HEK293 (cell line): ENCODE measurements at regions not wholly inside any gene's neighbourhood (a gene's known extent, or its start where the extent isn't known, plus 50 kb on each side); places are given as distances from the start of the nearest gene placed in this dataset.
A peak's percentile ranks its signal among the peaks of the same experiment; 100 is the strongest.

Source experiments
- CTCF ChIA-PET: fragments of 350-600 bp; formaldehyde crosslinking; extraction: SDS; loops from one replicate; lab custom pipeline; 2021; ENCODE audit warnings: antibody characterized with exemption; lab: Yijun Ruan, JAX
- POLR2A ChIA-PET: fragments of 300-600 bp; formaldehyde crosslinking; extraction: SDS; loops from one replicate; lab custom pipeline; 2020; ENCODE audit warnings: antibody characterized with exemption, inconsistent platforms; lab: Yijun Ruan, JAX
- H3K27ac ChIP-seq: fragments of 200-500 bp; sonication (Bioruptor generic); 2 replicates; pipeline ENCODE4 v1.5.1; 2014; ENCODE audit warnings: low read depth, low read length, control low read depth, inconsistent platforms; ENCODE audit errors: extremely low read depth
- H3K36me3 ChIP-seq, 2 experiments: fragments of 200-500 bp in 1 of 2; sonication (Bioruptor generic) in 1 of 2; 1 replicate in 1 of 2; 2 replicates in 1 of 2; pipeline ENCODE4 v1.5.1; 2014 to 2017; ENCODE audit warnings: inconsistent platforms in 2 of 2, low read length in 2 of 2; ENCODE audit not compliant: control insufficient read depth in 2 of 2, insufficient read depth in 1 of 2
- H3K4me1 ChIP-seq: fragments of 200-500 bp; sonication (Bioruptor generic); 2 replicates; pipeline ENCODE4 v1.5.1; 2014; ENCODE audit warnings: mild to moderate bottlenecking, low read length, inconsistent platforms; ENCODE audit not compliant: control insufficient read depth, insufficient read depth
- H3K4me3 ChIP-seq: 2 replicates; pipeline ENCODE4 v1.5.1; 2011; ENCODE audit warnings: low read depth, mild to moderate bottlenecking, control low read depth, low read length, moderate library complexity
- H3K9me3 ChIP-seq: fragments of 200-500 bp; sonication (Bioruptor generic); 2 replicates; pipeline ENCODE4 v1.5.1; 2014; ENCODE audit warnings: low read depth, low read length, inconsistent platforms; ENCODE audit not compliant: control insufficient read depth, insufficient read depth
- EGR2 ChIP-seq: fragments of 450-650 bp; formaldehyde crosslinking; IDR thresholded peaks from 2 replicates; pipeline ENCODE4 v1.5.1; 2016; ENCODE audit warnings: low read depth, missing biosample characterization, missing genetic modification characterization
- IKZF3 ChIP-seq: fragments of 450-650 bp; IDR thresholded peaks from 2 replicates; pipeline ENCODE4 v1.5.0; 2018; ENCODE audit warnings: missing biosample characterization, mild to moderate bottlenecking, missing genetic modification characterization, moderate library complexity
- KLF8 ChIP-seq: fragments of 450-650 bp; formaldehyde crosslinking; IDR thresholded peaks from 2 replicates; pipeline ENCODE4 v1.5.1; 2016; ENCODE audit warnings: missing biosample characterization, missing genetic modification characterization
- SCRT1 ChIP-seq: fragments of 450-650 bp; formaldehyde crosslinking; IDR thresholded peaks from 2 replicates; pipeline ENCODE4 v1.5.1; 2016; ENCODE audit warnings: missing biosample characterization, missing genetic modification characterization, borderline replicate concordance
- WT1 ChIP-seq: fragments of 450-650 bp; formaldehyde crosslinking; IDR thresholded peaks from 2 replicates; pipeline ENCODE4 v1.5.1; 2016; ENCODE audit warnings: missing biosample characterization, missing genetic modification characterization
- ZBTB1 ChIP-seq: fragments of 450-650 bp; formaldehyde crosslinking; IDR thresholded peaks from 2 replicates; pipeline ENCODE4 v1.5.1; 2016; ENCODE audit warnings: missing biosample characterization, missing genetic modification characterization
- ZFHX2 ChIP-seq: fragments of 450-650 bp; formaldehyde crosslinking; conservative IDR thresholded peaks from 2 replicates; pipeline ENCODE4 v1.5.1; 2016; ENCODE audit warnings: missing biosample characterization, missing genetic modification characterization
- ZNF292 ChIP-seq: fragments of 450-650 bp; formaldehyde crosslinking; IDR thresholded peaks from 2 replicates; pipeline ENCODE4 v1.5.1; 2016; ENCODE audit warnings: low read depth, missing biosample characterization, missing genetic modification characterization, borderline replicate concordance
- ZNF302 ChIP-seq: fragments of 450-650 bp; formaldehyde crosslinking; IDR thresholded peaks from 2 replicates; pipeline ENCODE4 v1.5.1; 2016; ENCODE audit warnings: missing biosample characterization, missing genetic modification characterization, low read depth
- ZNF521 ChIP-seq: fragments of 450-650 bp; formaldehyde crosslinking; IDR thresholded peaks from 2 replicates; pipeline ENCODE4 v1.5.1; 2017; ENCODE audit warnings: missing biosample characterization, mild to moderate bottlenecking, missing genetic modification characterization
- ZNF585B ChIP-seq: fragments of 450-650 bp; formaldehyde crosslinking; IDR thresholded peaks from 2 replicates; pipeline ENCODE4 v1.5.1; 2016; ENCODE audit warnings: missing biosample characterization, missing genetic modification characterization
- ZNF596 ChIP-seq: fragments of 450-650 bp; IDR thresholded peaks from 2 replicates; pipeline ENCODE4 v1.5.0; 2018; ENCODE audit warnings: missing biosample characterization, mild to moderate bottlenecking, missing genetic modification characterization, moderate library complexity
- ZNF621 ChIP-seq: fragments of 450-650 bp; formaldehyde crosslinking; IDR thresholded peaks from 2 replicates; pipeline ENCODE4 v1.5.1; 2017; ENCODE audit warnings: missing biosample characterization, missing genetic modification characterization
- ZNF777 ChIP-seq: fragments of 450-650 bp; formaldehyde crosslinking; IDR thresholded peaks from 2 replicates; pipeline ENCODE4 v1.5.1; 2017; ENCODE audit warnings: missing biosample characterization, missing genetic modification characterization, borderline replicate concordance
- ZNF792 ChIP-seq: fragments of 450-650 bp; formaldehyde crosslinking; IDR thresholded peaks from 2 replicates; pipeline ENCODE4 v1.5.1; 2016; ENCODE audit warnings: missing biosample characterization, missing genetic modification characterization
- TF ChIP-seq, protein P1 (sequence below): fragments of 450-650 bp; formaldehyde crosslinking; optimal IDR thresholded peaks from 2 replicates; pipeline ENCODE3; 2016; ENCODE audit warnings: missing biosample characterization, mild to moderate bottlenecking, missing genetic modification characterization
- TF ChIP-seq, protein P2 (sequence below): fragments of 450-650 bp; formaldehyde crosslinking; IDR thresholded peaks from 2 replicates; pipeline ENCODE4 v1.5.1; 2016; ENCODE audit warnings: missing biosample characterization, missing genetic modification characterization
- TF ChIP-seq, protein P3 (sequence below): fragments of 450-650 bp; formaldehyde crosslinking; IDR thresholded peaks from 2 replicates; pipeline ENCODE4 v1.5.1; 2017; ENCODE audit warnings: missing biosample characterization, missing genetic modification characterization
- TF ChIP-seq, protein P4 (sequence below): fragments of 450-650 bp; formaldehyde crosslinking; IDR thresholded peaks from 2 replicates; pipeline ENCODE4 v1.5.0; 2017; ENCODE audit warnings: missing biosample characterization, missing genetic modification characterization, borderline replicate concordance
- TF ChIP-seq, protein P5 (sequence below): fragments of 450-650 bp; formaldehyde crosslinking; IDR thresholded peaks from 2 replicates; pipeline ENCODE4 v1.5.1; 2016; ENCODE audit warnings: missing biosample characterization, missing genetic modification characterization

DNA sequence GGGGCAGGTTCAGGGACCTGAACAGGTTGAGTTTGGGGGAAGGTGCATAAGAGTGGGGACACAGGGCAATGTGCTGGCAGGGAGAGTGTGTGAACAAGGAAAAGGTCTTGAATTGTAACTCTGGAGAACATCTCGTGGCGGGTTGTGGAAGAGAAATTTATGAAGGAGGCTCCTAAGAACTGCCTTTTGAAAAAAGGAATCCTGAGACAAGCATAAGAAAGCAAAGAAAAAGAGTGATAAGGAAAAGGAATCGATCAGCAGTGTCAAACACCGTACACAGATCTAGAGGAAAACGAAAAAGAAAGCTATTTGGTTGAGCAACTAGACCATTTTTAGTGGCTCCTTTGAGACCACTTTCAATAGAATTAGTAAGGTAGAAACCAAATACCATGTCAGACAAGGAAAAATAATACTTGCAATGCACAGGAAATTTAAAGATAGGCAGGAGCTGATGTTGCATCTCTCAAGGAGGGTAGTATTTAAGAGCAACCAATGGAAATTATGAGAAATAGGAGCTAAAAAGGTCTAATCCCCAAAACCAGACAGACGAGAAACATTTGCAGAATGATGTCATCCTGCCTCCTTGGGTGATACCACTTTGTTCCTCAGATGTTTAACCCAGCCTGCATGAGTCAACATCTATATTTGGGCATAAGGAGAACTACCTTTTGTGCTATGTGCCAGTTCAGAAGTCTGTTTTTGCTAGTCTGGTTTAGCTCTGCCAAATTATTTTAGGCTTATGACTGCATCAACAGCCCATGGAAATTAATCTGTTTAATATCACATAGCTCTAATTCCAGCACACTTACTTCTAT, 64.5 kb upstream of the STK38L start (continued):
- TF ChIP-seq WT1 (tag by site-specific recombination): peak; percentile 23; the same call in 1 of the 2 replicates
- TF ChIP-seq ZNF596 (tag by site-specific recombination): no peak
- TF ChIP-seq IKZF3 (tag by site-specific recombination): no peak
- peak; percentile 78; the same call in 1 of the 2 replicates for TF ChIP-seq KLF8 (tag by site-specific recombination)
- TF ChIP-seq, protein P1, sequence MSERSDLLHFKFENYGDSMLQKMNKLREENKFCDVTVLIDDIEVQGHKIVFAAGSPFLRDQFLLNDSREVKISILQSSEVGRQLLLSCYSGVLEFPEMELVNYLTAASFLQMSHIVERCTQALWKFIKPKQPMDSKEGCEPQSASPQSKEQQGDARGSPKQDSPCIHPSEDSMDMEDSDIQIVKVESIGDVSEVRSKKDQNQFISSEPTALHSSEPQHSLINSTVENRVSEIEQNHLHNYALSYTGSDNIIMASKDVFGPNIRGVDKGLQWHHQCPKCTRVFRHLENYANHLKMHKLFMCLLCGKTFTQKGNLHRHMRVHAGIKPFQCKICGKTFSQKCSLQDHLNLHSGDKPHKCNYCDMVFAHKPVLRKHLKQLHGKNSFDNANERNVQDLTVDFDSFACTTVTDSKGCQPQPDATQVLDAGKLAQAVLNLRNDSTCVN: no peak
- TF ChIP-seq, protein P2, sequence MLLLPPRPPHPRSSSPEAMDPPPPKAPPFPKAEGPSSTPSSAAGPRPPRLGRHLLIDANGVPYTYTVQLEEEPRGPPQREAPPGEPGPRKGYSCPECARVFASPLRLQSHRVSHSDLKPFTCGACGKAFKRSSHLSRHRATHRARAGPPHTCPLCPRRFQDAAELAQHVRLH (tag by site-specific recombination): peak; percentile 76
- no peak for TF ChIP-seq ZNF621 (tag by site-specific recombination)
- no peak for TF ChIP-seq ZFHX2 (tag by site-specific recombination)
- TF ChIP-seq, protein P3, sequence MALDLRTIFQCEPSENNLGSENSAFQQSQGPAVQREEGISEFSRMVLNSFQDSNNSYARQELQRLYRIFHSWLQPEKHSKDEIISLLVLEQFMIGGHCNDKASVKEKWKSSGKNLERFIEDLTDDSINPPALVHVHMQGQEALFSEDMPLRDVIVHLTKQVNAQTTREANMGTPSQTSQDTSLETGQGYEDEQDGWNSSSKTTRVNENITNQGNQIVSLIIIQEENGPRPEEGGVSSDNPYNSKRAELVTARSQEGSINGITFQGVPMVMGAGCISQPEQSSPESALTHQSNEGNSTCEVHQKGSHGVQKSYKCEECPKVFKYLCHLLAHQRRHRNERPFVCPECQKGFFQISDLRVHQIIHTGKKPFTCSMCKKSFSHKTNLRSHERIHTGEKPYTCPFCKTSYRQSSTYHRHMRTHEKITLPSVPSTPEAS (tag by site-specific recombination): no peak

DNA sequence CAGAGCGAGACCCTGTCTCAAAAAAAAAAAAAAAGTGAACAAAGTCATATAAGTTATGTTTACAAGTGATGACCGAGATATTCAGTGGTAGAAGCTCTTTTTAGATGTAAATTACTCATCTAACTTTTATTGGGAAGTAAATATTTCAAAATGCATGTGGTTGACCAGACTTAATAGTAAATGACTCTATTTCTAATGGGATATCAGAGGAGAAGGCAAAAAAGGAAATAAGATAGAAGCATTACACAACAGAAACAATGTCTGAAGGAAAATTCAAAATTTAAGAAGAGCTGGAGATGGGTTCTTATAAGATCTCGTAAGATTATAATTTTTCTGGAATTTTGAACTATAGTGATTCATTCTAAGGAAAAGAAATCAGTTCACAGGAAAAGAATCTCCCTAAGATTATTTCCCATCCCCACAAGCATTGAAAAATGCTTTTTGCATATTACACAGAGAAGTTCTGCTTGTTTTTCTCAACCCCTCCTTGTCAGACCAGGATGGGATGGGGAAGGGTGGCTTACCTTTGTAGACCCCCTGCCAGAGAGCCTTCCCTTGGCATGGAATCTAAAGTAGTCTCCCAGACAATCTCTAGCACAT, 63.1 kb upstream of the STK38L start:
- H3K36me3 ChIP-seq: no peaks in the 10 kb centered on the region
- POLR2A ChIA-PET: interaction anchor here (0.8 to 1.9 kb wide), 6 partner anchors 12 to 598 kb away, joined by 3 to 9 read pairs (median 4); partner anchors contain the start of gene STK38L

More for the DNA sequence above, 63.1 kb upstream of the STK38L start:
- Histone ChIP-seq H3K4me1 (peaks cover 22% of the 10 kb centered on the region), H3K9me3 (no peaks in the 10 kb centered on the region), H3K4me3 (no peak overlapping the region), H3K27ac (no peak overlapping the region)
- CTCF ChIA-PET: interaction anchor here (0.6 to 1.2 kb wide), 4 partner anchors 13 to 159 kb away, joined by 3 to 8 read pairs (median 4); no protein-coding TSS in a partner anchor
- no peak for TF ChIP-seq ZNF521 (tag by site-specific recombination)
- no peak for TF ChIP-seq EGR2 (tag by site-specific recombination)
- no peak for TF ChIP-seq ZNF585B (tag by site-specific recombination)
- TF ChIP-seq ZNF292 (tag by site-specific recombination): no peak
- no peak for TF ChIP-seq ZNF792 (tag by site-specific recombination)
- TF ChIP-seq SCRT1 (tag by site-specific recombination): no peak
- TF ChIP-seq ZNF777 (tag by site-specific recombination): no peak
- no peak for TF ChIP-seq ZBTB1 (tag by site-specific recombination)
- TF ChIP-seq ZNF302 (tag by site-specific recombination): no peak
- TF ChIP-seq, protein P4, sequence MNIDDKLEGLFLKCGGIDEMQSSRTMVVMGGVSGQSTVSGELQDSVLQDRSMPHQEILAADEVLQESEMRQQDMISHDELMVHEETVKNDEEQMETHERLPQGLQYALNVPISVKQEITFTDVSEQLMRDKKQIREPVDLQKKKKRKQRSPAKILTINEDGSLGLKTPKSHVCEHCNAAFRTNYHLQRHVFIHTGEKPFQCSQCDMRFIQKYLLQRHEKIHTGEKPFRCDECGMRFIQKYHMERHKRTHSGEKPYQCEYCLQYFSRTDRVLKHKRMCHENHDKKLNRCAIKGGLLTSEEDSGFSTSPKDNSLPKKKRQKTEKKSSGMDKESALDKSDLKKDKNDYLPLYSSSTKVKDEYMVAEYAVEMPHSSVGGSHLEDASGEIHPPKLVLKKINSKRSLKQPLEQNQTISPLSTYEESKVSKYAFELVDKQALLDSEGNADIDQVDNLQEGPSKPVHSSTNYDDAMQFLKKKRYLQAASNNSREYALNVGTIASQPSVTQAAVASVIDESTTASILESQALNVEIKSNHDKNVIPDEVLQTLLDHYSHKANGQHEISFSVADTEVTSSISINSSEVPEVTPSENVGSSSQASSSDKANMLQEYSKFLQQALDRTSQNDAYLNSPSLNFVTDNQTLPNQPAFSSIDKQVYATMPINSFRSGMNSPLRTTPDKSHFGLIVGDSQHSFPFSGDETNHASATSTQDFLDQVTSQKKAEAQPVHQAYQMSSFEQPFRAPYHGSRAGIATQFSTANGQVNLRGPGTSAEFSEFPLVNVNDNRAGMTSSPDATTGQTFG: no peak
- TF ChIP-seq, protein P5, sequence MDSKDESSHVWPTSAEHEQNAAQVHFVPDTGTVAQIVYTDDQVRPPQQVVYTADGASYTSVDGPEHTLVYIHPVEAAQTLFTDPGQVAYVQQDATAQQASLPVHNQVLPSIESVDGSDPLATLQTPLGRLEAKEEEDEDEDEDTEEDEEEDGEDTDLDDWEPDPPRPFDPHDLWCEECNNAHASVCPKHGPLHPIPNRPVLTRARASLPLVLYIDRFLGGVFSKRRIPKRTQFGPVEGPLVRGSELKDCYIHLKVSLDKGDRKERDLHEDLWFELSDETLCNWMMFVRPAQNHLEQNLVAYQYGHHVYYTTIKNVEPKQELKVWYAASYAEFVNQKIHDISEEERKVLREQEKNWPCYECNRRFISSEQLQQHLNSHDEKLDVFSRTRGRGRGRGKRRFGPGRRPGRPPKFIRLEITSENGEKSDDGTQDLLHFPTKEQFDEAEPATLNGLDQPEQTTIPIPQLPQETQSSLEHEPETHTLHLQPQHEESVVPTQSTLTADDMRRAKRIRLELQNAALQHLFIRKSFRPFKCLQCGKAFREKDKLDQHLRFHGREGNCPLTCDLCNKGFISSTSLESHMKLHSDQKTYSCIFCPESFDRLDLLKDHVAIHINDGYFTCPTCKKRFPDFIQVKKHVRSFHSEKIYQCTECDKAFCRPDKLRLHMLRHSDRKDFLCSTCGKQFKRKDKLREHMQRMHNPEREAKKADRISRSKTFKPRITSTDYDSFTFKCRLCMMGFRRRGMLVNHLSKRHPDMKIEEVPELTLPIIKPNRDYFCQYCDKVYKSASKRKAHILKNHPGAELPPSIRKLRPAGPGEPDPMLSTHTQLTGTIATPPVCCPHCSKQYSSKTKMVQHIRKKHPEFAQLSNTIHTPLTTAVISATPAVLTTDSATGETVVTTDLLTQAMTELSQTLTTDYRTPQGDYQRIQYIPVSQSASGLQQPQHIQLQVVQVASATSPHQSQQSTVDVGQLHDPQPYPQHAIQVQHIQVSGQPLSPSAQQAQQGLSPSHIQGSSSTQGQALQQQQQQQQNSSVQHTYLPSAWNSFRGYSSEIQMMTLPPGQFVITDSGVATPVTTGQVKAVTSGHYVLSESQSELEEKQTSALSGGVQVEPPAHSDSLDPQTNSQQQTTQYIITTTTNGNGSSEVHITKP (tag by site-specific recombination): no peak
